CD4-positive, alpha-beta T cell treated with Interleukin-15 for 1 hour (primary cell): ENCODE measurements at regions not wholly inside any gene's neighbourhood (a gene's known extent, or its start where the extent isn't known, plus 50 kb on each side); places are given as distances from the start of the nearest gene placed in this dataset.

Experiments used
- DNase-seq: peaks from one replicate; pipeline ENCODE4 v3.0.0-alpha.2; 2020

DNA sequence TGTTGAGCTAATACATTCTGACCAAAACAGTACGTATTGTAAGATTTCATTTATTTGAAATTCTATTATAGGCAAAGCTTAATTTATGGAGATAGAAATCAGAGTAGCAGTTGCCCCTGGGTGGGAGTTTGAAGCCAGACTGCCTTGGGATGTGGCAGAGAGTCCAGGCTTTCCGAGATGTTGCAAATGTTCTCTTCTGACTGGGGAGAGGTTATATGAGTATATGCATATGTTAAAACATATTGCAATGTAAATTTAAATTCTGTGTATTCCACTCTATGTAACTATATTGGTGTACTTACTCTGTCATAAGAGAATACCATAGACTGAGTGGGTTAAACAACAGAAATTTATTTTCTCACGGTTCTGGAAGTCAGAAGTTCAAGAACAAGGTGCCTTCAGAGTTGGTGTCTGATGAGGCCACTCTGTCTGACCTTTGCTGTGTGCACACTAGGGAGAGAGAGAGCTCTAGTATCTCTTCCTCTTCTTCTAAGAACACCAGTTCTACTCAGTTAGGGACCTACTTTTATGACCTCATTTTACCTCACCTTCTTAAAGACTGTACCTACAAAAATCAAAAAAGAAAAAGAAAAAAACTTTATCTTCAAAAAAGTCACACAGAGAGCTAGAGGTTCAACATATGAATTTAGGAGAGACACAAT lies 299.3 kb upstream of the HS3ST1 start:
- no peak for DNase-seq

DNA sequence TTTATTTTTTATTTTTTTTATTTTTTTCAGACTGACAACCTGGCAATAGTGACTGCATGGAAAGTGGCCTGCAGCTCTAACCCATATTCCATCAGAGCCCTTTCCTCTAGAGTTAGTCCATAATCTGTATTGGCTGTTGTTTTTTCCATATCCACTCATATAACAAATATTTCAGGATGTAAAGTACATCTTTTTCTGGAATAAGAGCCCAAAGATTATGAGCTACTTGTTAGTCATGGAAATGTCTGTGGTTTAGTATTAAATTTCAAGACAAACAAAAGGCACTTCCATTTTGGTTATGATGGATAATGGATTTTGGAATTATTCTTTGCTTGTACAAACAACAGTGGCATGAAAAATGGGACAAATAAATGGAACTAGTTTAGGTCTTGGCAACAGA lies 296.0 kb upstream of the HS3ST1 start:
- DNase-seq = no peak

DNA sequence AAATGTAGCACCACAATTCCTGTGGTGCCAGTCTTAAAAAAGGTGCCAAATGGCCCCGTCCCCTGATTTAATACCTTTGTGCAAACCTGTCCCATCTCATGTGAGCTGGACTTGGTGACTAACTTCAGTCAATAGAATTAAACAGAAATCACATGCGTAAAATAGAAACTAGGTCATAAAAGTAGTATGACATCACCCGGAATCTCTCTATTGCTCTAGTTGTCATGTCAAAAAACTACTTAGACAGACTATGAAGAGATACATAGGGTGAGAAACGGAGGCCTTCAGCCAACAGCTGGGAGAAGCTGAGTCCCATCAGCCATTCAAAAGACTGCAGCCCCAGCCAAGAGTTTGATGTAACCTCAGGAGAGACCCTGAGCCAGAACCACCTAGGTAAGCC lies 293.5 kb upstream of the HS3ST1 start:
- DNase-seq = no peak

DNA sequence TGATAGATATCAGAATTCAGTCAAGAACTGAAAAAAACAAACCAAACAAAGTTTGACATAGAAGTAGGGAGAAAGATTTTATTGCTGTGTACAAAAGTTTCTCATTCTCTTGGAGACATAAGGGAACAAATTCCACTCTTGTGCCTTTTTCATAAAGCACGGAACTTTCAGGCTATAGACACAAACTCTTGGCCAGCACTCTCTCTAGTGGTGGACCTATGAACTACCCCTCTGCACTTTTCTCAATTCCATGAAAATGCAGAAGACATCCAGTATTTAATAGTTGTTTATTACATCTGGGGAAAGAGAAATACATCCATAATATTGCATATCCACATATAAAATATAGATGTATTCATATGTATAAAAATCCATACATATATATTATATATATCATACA lies 291.6 kb upstream of the HS3ST1 start:
- DNase-seq = no peak

DNA sequence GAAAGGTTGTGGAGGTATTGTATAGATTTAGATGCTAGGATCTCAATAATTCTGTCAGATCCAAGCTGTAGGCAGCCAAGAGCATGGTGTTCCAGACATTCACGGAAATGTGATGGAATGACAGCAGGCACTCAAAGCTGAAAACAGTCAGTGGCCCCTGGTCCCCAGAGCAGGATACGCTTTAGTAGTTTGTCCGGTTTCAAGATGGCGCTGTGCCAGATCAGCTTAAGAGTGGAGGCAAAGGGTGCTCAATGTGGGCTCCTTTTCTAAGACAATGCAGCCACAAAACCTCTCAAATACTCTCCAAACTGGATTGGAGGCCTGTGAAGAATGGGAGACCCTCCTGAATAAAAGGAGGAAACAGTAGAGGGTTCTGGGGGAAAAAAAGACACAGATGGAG lies 291.2 kb upstream of the HS3ST1 start:
- DNase-seq = no peak

DNA sequence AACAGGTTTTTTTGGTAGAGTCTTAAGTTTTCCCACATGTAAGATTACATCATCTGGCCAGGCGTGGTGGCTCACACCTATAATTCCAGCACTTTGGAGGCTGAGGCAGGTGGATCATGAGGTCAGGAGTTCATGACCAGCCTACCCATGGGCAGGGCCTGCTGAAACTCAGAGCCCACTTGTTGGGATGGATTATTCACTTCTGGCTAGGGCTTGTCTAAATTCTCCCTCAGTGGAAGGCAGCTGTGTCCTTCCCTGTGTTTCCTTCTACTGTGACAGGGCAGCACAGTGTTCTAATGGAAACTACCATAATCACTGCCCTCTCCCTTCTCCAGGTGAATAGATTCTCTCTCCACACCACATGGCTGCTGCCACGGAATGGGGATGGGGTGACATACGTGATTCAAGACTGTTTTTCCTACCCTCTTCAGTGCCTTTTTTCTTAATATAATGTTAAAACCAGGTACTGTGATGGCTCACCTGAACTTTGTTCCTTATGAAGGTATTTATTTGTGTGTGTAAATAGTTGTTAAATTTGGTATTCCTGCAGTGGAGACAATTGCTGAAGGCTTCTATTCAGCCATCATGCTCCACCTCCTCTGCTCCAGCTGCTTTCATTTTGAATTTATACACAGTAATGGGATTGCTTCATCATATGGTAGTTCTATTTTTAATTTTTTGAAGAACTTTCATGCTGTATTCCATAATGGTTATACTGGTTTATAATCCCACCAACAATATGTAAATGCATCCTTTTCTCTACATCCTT lies 287.2 kb upstream of the HS3ST1 start:
- no peak for DNase-seq

DNA sequence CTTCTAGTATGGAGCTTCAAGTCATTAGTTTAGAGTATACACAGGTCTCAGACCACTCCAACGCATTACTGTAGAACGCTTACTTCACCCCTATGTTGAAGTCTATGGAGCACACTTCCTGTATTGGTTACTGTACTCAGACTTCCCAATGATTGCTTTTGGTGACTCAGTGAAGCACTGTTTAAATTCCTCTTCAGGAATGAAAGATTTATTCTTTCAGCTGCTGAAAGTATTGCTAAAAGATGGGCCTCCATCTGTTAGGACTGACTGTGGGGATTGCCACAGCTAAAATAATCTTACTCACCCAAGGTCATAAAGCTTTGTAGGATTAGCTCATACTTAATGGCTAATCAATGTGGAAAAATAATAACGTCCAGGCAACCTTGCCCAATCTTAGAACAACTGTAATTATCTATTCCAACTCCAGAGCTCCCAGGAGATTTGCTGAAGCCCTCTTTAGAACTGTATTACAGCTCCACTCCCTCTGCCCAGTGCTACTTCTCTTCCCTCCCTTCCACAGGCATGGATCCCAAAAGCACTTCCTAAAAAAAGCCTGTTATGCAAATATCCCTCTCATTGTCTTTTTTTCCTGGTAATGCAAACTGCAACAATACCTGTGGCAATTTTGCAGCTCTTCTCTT lies 281.9 kb upstream of the HS3ST1 start:
- DNase-seq = no peak

DNA sequence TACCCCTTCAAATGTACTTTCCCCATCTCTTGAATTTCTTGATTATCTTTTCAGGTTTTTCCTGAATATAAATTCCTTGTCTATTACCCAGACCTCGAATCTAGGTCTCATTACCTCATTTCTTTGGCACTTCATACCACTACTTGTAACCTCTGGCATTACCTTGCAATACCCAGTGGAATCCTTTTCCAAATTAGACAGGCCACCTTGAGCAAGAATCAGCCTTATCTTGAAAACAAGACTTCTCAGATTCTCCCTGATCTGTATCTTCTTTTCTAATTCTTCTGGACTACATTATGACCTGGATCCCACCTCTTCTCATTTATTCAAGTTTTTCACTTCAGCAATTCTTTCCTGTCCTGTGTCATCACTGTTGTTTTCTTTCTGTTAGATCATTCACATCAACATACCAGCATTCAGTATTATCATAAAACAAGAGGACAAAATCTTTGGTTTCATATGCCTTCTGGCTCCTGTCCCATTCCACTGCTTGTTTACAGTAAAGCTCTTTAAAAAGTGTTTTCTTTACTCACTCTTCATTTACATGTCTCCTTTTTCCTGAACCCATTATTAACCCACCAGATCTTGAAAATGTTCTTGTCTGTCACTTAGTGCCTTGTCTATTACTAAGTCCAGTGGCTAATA lies 275.6 kb upstream of the HS3ST1 start:
- DNase-seq = no peak

DNA sequence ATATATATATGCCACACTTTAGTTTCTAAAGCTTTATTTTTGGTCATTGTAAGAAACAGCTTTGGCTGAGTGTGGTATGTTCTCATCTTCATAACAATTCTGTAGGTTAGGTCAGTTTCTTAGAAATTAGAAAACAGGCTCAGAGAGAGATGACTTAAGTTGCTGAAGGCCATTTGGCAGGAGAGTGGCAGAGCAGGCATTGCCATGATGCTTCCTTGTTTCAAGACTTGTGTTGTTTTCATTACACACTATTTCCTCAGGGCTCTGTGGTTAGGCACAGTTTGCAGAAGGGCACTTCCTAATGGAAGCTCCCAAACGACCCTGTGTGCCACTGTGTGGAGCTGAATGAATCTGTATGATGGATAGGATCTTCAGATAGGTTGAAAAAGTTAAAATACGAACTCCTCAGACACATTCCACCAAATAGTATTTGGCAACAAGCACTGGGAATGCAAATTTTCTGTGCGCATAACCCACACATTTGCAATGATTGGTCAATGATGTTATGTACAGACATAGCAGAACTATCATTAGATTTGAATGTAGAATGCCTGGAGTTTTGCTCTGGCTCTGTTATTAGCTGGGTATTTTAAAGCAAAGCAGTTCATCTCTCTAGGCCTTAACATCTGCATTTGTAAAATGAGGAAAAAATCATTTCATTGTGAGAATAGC lies 274.3 kb upstream of the HS3ST1 start:
- DNase-seq = no peak

DNA sequence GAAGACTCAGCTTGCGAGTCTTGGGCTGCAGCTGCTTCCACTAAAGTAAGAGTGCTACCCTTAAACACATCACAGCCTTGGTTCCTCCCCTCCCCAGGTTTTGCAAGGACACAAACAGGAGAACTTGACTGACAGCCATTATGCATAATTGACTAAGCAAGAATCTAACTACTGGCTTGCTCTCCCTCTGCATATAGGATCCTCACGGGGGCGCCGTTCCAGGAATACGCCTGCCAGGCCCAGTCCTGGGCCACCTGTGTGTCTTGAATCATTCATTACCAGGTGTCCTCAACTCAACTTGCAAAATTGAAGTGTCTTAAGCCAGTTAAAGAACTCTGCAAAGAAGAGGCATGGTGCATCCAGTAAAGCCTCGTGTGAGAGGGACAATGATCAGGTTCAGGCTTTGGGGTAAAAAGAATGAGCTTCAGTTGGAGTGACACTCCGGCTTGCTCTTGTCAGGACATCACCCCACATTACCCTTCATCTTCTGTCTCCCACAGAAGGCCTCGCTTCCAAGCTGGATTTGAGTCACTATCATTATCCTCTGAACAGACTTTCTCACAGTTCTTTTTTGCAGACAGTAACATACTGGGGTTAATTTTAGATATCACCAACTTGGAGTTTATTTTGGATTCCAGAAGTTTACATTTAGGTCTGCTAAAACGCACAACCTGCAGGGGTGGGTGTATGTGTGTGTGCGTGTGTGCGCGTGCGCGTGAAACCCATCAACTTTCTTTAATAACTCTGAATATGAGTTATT lies 273.5 kb upstream of the HS3ST1 start:
- DNase-seq = no peak

DNA sequence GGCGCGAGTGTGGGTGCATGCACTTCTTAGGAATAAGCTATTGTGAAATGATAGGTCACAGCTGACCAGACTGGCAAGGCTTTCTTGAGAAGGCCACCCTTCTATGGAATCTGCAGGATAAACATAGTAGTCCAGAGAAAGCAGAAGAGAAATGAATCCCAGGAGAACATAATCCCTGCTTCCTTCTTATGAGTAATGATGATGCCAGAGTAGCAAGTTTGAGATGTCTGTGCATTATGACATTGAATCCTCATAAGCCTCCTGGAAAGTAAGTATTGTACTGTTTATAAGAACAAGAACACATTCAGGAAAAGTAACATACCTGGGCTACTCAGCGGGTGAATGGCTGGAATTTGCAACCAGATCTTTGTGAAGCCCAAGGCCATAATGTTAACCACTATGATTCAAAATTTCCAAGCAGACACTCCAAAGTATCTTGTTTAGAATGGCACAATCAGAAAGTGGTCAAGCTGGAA lies 272.1 kb upstream of the HS3ST1 start:
- no peak for DNase-seq

DNA sequence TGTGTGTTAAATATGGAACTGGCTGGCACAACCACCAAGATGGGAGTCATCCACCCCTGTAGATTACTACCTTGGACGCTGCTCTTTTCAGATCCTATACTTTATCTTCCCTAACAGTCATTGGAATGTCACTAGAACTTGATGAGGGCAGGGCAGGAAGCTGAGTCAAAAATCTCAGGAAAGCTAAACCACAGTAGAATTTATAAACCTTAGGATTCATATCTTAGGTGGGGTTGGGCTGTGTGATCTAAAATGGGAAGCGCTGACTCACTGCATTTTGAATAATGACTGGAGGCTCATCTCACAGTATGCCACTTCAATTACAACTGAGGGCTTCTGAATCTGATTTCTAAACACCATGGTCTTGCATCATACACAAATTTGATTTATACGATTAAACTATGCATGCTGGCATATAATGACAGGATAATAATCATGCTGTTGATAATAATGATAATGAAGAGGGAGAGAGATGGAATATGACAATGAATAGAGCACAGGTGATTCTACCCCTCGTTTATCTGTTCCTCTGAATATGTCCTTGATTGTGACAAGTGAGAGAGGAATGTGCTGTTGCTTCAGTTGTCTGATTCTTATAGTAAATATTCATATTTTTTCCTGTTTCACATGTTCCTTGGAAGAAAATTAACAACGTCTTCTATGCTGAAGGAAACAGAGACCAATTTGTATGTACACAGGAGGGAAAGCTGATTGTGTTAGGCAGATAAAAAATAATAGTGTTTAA lies 270.3 kb upstream of the HS3ST1 start:
- no peak for DNase-seq

DNA sequence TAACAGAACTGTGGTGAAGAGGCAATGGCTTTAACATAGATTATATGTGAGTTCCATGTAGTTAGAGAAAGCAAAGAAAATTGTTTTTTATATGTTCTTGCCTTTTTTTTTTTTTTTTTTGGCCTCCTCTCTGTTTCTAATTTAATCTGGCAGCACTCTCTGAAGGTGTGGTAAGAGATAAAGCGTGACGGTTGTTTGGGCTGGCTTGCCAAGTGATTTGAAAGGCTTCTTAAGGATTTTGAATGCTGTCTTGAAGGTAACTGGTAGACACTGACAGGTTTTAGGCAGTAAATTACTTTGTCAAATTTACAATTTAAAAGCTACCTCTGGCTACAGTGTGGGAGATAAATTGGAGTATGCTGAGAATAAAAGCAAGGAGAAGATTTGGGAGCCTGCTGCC lies 269.3 kb upstream of the HS3ST1 start:
- DNase-seq = no peak

DNA sequence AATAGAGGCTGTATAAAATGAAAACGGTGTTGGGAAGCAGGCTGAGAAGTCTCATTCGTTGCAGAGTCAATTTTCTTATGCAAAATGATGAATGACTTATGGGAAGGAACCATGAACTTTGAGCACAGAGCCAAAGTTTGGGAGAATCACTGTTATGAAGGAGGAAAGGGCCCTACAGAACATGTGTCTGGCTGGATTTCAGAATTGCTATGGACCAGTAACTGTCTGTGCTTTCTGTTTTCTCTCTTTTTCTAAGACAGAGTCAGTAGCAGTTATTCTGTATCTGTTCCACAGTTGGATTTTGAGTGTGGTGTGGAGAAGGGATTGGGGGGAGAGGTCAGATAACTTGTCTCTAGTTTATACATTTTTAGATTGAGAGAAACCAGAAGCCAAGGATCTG lies 265.0 kb upstream of the HS3ST1 start:
- DNase-seq = no peak

DNA sequence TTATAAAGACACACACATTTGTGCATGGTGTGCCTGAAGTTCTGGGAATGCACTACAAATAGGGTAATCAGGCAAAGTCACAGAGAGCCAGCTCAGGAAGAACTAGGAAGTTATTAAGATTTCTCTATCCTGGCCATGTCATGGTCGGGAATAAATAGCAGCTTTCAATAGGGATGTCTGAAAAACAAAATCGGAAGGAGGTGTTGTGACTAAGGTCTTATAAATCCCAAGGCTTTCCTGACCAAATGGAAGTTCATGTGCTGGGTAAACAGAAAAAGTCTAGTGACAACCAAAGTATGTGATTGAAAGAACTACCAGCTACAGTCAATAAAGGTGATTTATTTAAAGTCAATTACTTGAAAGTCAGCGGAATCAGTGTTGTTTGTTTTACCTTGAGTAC lies 262.5 kb upstream of the HS3ST1 start:
- no peak for DNase-seq

DNA sequence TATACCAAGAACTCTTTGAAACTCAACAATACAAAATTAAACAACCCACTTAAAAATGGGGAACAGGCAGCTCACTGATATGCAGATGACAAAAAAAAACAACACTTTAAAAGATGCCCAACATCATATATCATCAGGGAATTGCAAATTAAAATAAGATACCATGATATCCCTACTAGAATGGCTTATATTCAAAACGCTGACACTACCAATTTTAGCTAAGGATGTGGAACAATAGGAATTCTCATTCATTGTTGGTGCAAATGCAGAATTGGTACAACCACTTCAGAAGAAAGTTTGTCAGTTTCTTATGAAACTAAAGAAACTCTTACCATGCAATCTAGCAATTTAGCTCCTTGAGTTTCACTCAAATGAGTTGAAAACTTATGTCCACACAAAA lies 259.0 kb upstream of the HS3ST1 start:
- DNase-seq = no peak

DNA sequence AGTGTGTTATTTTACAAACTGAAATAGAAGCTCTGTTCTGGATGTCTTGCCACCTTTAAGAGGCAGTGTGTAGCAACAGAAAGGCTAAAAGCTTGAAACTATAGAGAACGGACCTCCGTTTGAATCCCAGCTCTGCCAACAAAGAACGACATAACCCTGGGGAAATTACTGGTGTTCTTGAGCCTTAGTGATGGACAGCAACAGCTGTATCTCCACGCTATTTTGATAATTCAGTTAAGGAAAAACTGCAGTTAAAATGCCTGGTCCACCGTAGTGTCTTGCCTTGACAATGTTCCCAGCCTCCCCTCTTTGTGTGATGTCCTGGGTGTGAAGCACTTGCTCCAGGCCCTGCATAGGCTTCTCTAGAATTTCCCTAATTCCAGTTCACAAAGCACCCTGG lies 256.8 kb upstream of the HS3ST1 start:
- DNase-seq = no peak

DNA sequence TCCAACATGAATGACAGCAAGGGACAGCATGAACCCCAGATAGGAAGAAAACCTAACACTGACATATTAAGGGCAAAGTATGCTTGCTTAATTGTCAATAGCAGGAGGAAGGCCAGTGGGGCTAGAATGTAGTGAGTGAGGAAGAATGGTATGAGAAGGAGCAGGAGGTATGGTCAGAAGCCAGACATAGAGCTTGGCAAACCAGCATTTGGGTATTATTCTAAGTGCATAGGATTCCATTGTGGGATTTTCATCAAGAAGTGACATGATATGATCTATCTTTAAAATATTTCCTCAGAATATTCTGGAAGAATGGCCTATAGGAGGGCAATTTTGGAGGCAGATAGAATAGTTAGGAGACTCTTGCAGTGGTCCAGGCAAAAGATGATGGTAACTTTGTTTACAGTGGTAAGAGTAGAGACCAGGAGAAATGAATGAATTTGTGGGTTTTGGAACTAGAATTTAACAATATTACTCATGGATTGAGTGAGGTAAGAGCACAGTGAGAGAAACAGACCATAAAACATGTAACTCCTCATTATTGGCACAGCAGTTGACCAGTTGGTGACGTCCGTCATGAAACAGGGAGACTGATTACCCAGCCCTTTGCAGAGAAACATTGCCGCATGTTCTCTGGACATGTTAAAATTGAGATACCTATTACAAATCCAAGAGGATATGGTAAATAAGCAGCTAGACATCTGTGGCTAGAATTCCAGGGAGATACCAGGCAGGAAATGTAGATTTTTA lies 246.5 kb upstream of the HS3ST1 start:
- no peak for DNase-seq

DNA sequence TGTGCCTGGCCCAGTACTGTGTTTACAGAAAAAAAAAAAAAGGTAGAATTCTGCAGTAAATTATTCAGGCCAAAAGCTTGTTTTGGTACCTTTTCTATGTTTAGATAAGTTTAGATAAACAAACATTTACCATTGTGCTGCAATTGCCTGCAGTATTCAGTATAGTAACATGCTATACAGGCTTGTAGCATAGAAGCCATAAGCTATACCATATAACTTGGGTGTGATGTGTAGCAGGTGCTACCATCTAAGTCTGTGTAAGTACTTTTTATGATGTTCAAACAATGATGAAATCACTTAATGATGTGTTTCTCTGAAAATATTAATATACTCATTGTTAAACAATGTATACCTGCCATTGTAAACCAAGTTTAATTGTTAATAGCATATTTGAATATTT lies 241.6 kb upstream of the HS3ST1 start:
- no peak for DNase-seq

DNA sequence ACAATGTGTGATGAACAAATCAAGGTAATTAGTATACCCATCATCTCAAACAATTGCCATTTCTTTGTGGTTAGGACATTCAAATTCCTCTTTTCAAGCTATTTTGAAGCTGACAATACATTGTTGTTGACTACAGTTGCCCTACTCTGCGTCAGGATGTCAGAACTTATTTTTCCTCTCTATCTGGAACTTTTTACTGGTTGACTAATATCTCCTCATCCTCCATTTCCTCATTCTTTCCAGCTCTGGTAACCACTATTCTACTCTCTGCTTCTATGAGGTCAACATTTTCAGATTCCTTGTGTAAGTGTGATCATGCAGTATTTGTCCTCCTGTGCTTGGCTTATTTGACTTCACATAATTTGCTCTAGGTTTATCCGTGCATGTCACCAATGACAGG lies 240.5 kb upstream of the HS3ST1 start:
- DNase-seq = no peak

DNA sequence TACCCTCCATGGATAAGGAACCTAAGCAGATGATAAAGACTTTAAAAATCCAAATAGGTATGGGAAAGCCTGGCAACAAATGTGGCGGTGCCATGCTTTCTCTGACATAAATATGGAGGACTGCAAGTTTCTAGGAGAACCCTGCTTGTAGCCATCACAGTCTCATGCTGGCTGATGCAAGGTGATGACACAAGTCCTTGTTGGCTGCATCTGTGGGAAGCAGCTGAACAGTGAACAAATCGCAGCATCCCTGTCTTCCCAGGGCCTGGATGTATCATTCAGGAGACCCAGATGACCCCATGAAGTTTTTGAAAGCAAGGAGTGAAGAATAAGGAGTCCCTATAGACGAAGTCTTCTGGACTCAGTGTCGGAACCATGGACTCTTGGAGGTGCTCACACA lies 234.4 kb upstream of the HS3ST1 start:
- no peak for DNase-seq
